ENCODE measurements at regions not wholly inside any gene's neighbourhood (a gene's known extent, or its start where the extent isn't known, plus 50 kb on each side); places are given as distances from the start of the nearest gene placed in this dataset.

DNA sequence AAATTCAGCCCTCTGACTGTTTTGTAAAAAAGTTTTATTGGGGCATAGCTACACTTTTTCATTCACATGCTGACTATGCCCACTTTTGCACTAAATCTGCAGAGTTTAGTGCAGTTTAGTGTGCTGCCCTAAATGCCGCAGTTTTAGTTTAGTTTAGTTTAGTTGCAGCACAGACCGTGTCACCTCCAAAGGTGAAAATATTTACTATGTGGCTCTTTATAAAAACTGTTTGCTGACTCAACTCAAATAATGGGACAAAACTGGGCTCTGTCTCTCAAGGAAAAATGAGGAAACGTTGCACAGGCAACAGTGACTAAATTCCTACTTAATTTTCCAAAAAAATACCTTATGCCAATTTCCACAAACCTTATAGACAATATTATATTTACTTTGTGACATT, 314.2 kb downstream of the C4orf33 start:
- no peak overlapping the region for H3K4me3 Mint-ChIP-seq
- H3K27ac Mint-ChIP-seq: no peak overlapping the region

GRCh38 chr4:129415004-129415403, 319.1 kb downstream of the C4orf33 start:
- H3K4me1 Mint-ChIP-seq (ENCODE audit: low read depth): no peaks in the 10 kb centered on the region
- no peak overlapping the region for H3K4me3 Mint-ChIP-seq
- H3K27me3 Mint-ChIP-seq (ENCODE audit: insufficient read depth): no peaks in the 10 kb centered on the region
- DNase-seq (ENCODE audit: low spot score): no peak
- H3K36me3 Mint-ChIP-seq (ENCODE audit: low read depth): no peaks in the 10 kb centered on the region
- no peaks in the 10 kb centered on the region for H3K9me3 Mint-ChIP-seq
- intact Hi-C loops (cut with micrococcal nuclease): no loop called here
- H3K27ac Mint-ChIP-seq: no peak overlapping the region

More for the DNA sequence above, 314.2 kb downstream of the C4orf33 start:
- Mint-ChIP-seq H3K9me3 (no peaks in the 10 kb centered on the region), H3K4me1 (ENCODE audit: low read depth) (no peaks in the 10 kb centered on the region), H3K36me3 (ENCODE audit: low read depth) (no peaks in the 10 kb centered on the region), H3K27me3 (ENCODE audit: insufficient read depth) (no peaks in the 10 kb centered on the region)
- intact Hi-C loops (cut with micrococcal nuclease): no loop called here
- no peak for DNase-seq (ENCODE audit: low spot score)

DNA sequence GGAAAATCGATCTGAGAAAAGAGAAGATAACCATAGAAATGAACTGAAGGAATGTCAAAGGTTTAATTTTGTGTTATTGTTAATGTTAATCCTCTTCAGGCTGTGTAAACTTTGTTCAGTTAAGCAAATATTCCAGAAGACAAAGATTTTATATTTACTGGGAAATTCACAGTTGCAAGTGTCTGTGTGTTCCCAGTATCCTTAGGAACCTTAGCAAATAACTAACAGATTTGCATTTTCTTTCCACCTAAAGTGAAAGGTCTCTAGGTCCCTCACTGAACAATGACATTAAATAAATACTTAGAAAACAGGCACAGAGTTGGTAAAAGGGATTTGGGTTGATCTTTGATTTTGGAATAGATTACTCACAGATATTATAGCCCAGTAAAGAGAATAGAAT, 324.7 kb downstream of the C4orf33 start:
- H3K4me1 Mint-ChIP-seq (ENCODE audit: low read depth): no peaks in the 10 kb centered on the region
- DNase-seq (ENCODE audit: low spot score): no peak
- no peaks in the 10 kb centered on the region for H3K27me3 Mint-ChIP-seq (ENCODE audit: insufficient read depth)
- intact Hi-C loops (cut with micrococcal nuclease): no loop called here
- H3K36me3 Mint-ChIP-seq (ENCODE audit: low read depth): no peaks in the 10 kb centered on the region
- H3K27ac Mint-ChIP-seq: no peak overlapping the region
- no peak overlapping the region for H3K4me3 Mint-ChIP-seq
- H3K9me3 Mint-ChIP-seq: no peaks in the 10 kb centered on the region

GRCh38 chr4:129422277-129422676, 326.3 kb downstream of the C4orf33 start:
- no peak for DNase-seq (ENCODE audit: low spot score)
- Mint-ChIP-seq H3K27ac (no peak overlapping the region), H3K9me3 (no peaks in the 10 kb centered on the region), H3K27me3 (ENCODE audit: insufficient read depth) (no peaks in the 10 kb centered on the region), H3K4me3 (no peak overlapping the region), H3K36me3 (ENCODE audit: low read depth) (no peaks in the 10 kb centered on the region), H3K4me1 (ENCODE audit: low read depth) (no peaks in the 10 kb centered on the region)
- intact Hi-C loops (cut with micrococcal nuclease): no loop called here

GRCh38 chr4:129428454-129428853, 332.5 kb downstream of the C4orf33 start:
- no peaks in the 10 kb centered on the region for H3K9me3 Mint-ChIP-seq
- no peaks in the 10 kb centered on the region for H3K4me1 Mint-ChIP-seq (ENCODE audit: low read depth)
- H3K36me3 Mint-ChIP-seq (ENCODE audit: low read depth): no peaks in the 10 kb centered on the region
- no peak overlapping the region for H3K27ac Mint-ChIP-seq
- intact Hi-C loops (cut with micrococcal nuclease): no loop called here
- H3K27me3 Mint-ChIP-seq (ENCODE audit: insufficient read depth): no peaks in the 10 kb centered on the region
- no peak overlapping the region for H3K4me3 Mint-ChIP-seq
- no peak for DNase-seq (ENCODE audit: low spot score)

- no peak overlapping the region for H3K27ac Mint-ChIP-seq
Observed at GRCh38 chr4:129429581-129430320, 333.8 kb downstream of the C4orf33 start.

DNA sequence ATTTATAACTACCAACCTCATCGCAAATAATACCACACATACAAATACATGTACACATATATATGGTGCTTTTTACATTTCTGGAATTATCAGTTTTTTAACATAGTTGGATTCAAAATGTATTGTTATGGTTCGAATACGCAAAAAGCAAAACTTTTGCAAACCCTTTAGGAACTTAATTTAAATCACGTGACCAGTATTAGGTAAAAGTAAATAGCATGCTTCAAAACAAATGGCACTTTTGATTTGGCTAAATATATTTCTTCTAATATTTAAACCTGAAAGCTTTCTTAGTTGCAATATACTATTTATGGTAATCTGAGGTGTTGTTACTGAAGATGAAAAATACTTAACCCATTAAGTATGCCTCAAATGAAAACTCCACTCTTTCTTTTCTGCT, 341.4 kb downstream of the C4orf33 start:
- DNase-seq (ENCODE audit: low spot score): no peak
- intact Hi-C loops (cut with micrococcal nuclease): no loop called here
- Mint-ChIP-seq H3K27ac (no peak overlapping the region), H3K4me3 (no peak overlapping the region), H3K4me1 (ENCODE audit: low read depth) (no peaks in the 10 kb centered on the region), H3K36me3 (ENCODE audit: low read depth) (no peaks in the 10 kb centered on the region), H3K9me3 (no peaks in the 10 kb centered on the region), H3K27me3 (ENCODE audit: insufficient read depth) (no peaks in the 10 kb centered on the region)

More at GRCh38 chr4:129429581-129430320, 333.8 kb downstream of the C4orf33 start:
- Mint-ChIP-seq H3K9me3 (no peaks in the 10 kb centered on the region), H3K4me1 (ENCODE audit: low read depth) (no peaks in the 10 kb centered on the region), H3K4me3 (no peak overlapping the region), H3K27me3 (ENCODE audit: insufficient read depth) (no peaks in the 10 kb centered on the region), H3K36me3 (ENCODE audit: low read depth) (no peaks in the 10 kb centered on the region)
- DNase-seq (ENCODE audit: low spot score): no peak
- intact Hi-C loops (cut with micrococcal nuclease): no loop called here

- no peaks in the 10 kb centered on the region for H3K36me3 Mint-ChIP-seq (ENCODE audit: low read depth)
- H3K9me3 Mint-ChIP-seq: no peaks in the 10 kb centered on the region
- H3K4me3 Mint-ChIP-seq: no peak overlapping the region
- no peaks in the 10 kb centered on the region for H3K4me1 Mint-ChIP-seq (ENCODE audit: low read depth)
- intact Hi-C loops (cut with micrococcal nuclease): no loop called here
- no peak overlapping the region for H3K27ac Mint-ChIP-seq
- DNase-seq (ENCODE audit: low spot score): no peak
- no peaks in the 10 kb centered on the region for H3K27me3 Mint-ChIP-seq (ENCODE audit: insufficient read depth)
Observed at GRCh38 chr4:129438456-129438981, 342.6 kb downstream of the C4orf33 start.

GRCh38 chr4:129446074-129446473, 350.1 kb downstream of the C4orf33 start:
- Mint-ChIP-seq H3K27me3 (ENCODE audit: insufficient read depth) (no peaks in the 10 kb centered on the region), H3K4me1 (ENCODE audit: low read depth) (no peaks in the 10 kb centered on the region), H3K36me3 (ENCODE audit: low read depth) (no peaks in the 10 kb centered on the region), H3K27ac (no peak overlapping the region), H3K4me3 (no peak overlapping the region), H3K9me3 (peaks cover 5% of the 10 kb centered on the region)
- no peak for DNase-seq (ENCODE audit: low spot score)
- intact Hi-C loops (cut with micrococcal nuclease): no loop called here

DNA sequence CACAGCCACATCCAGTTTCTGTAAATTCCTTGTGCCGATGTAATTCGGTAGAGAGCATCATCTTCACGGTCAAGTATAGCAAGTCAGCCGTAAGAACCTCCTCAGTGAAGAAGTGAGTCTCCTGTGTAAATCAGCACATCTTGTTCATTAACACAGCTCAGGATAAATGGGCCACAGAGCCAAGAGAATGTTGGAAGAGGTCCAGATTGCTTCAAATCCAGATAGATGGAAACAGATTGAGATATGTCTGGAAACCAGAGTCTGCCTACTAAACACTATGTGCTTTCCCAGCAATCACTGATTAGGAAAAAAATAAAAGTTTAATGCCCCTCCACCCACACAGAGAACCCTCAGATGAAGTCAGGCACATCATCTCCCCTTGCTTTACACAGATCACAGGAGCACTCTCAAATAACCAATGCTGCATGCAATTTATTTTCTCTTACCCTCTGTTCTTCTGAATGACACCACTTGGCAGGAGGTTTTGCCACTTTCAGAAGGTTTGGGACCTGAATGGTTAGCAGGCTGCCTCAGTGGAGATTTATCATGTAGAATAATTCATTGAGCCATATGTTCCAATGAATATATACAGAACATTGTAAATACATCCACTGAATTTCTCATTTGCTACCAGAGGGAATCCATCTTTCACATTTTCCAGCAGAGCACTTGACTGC, 357.7 kb downstream of the C4orf33 start:
- no peak overlapping the region for H3K27ac Mint-ChIP-seq
- peaks cover 3% of the 10 kb centered on the region for H3K9me3 Mint-ChIP-seq
- H3K4me3 Mint-ChIP-seq: no peak overlapping the region
- peaks cover 2% of the 10 kb centered on the region for H3K27me3 Mint-ChIP-seq (ENCODE audit: insufficient read depth)
- DNase-seq (ENCODE audit: low spot score): no peak
- intact Hi-C loops (cut with micrococcal nuclease): no loop called here
- no peaks in the 10 kb centered on the region for H3K4me1 Mint-ChIP-seq (ENCODE audit: low read depth)
- H3K36me3 Mint-ChIP-seq (ENCODE audit: low read depth): no peaks in the 10 kb centered on the region

DNA sequence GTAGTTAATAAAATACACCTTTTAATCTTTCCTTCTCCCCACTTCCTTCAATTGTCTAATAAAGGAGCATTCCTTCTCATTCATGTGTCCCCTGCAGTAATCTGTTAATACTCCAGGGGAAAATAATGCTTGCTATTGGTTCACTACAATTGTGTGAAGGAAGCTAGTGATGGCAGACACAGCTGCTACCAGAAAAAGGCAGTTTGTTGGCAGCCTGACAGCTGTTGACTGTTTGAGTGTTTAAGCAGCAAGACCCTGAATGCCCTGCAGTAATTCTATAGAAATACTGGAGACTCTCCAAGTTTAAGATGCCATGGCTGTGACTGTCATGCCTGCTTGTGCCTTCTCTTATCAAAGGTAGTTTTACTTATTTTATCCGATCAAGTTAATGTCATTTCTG, 359.5 kb downstream of the C4orf33 start:
- Mint-ChIP-seq H3K36me3 (ENCODE audit: low read depth) (no peaks in the 10 kb centered on the region), H3K4me1 (ENCODE audit: low read depth) (no peaks in the 10 kb centered on the region), H3K4me3 (no peak overlapping the region), H3K27ac (no peak overlapping the region), H3K27me3 (ENCODE audit: insufficient read depth) (peaks cover 2% of the 10 kb centered on the region), H3K9me3 (no peaks in the 10 kb centered on the region)
- intact Hi-C loops (cut with micrococcal nuclease): no loop called here
- no peak for DNase-seq (ENCODE audit: low spot score)

- Mint-ChIP-seq H3K36me3 (ENCODE audit: low read depth) (no peaks in the 10 kb centered on the region), H3K4me3 (no peak overlapping the region), H3K9me3 (no peaks in the 10 kb centered on the region), H3K27ac (no peak overlapping the region), H3K4me1 (ENCODE audit: low read depth) (no peaks in the 10 kb centered on the region), H3K27me3 (ENCODE audit: insufficient read depth) (no peaks in the 10 kb centered on the region)
- intact Hi-C loops (cut with micrococcal nuclease): no loop called here
- DNase-seq (ENCODE audit: low spot score): no peak
Observed at GRCh38 chr4:129468624-129469023, 372.7 kb downstream of the C4orf33 start.

GRCh38 chr4:129474698-129475097, 378.7 kb downstream of the C4orf33 start:
- no peak for DNase-seq (ENCODE audit: low spot score)
- Mint-ChIP-seq H3K4me3 (no peak overlapping the region), H3K4me1 (ENCODE audit: low read depth) (no peaks in the 10 kb centered on the region), H3K27me3 (ENCODE audit: insufficient read depth) (no peaks in the 10 kb centered on the region), H3K36me3 (ENCODE audit: low read depth) (no peaks in the 10 kb centered on the region), H3K27ac (no peak overlapping the region), H3K9me3 (no peaks in the 10 kb centered on the region)
- intact Hi-C loops (cut with micrococcal nuclease): no loop called here

Data from activated T-helper 1 cell treated with anti-CD3 and anti-CD28 coated beads, Interleukin-12 subunit alpha, Interleukin-12 subunit beta, Interleukin-2, Interleukin-4 antibody, amounts not matched to agents 30 ng/mL and 10 ng/mL and 1 ng/mL, durations not matched to agents 14 hours and 24 hours and 36 hours (primary cell).